HepG2 (cell line): ENCODE measurements at regions not wholly inside any gene's neighbourhood (a gene's known extent, or its start where the extent isn't known, plus 50 kb on each side); places are given as distances from the start of the nearest gene placed in this dataset.

Experiments used
- ARID2 ChIP-seq: sonication (generic); formaldehyde crosslinking; IDR thresholded peaks from 2 replicates; pipeline ENCODE4 v1.8.1; 2022; ENCODE audit warnings: mild to moderate bottlenecking, missing genetic modification reagents, borderline replicate concordance
- HNRNPLL ChIP-seq: fragments of 200-400 bp; formaldehyde crosslinking; IDR thresholded peaks from 2 replicates; pipeline ENCODE4 v1.6.1; 2017; ENCODE audit warnings: mild to moderate bottlenecking, low read depth, low read length; ENCODE audit not compliant: poor library complexity, severe bottlenecking
- MEIS2 ChIP-seq: sonication (generic); formaldehyde crosslinking; IDR thresholded peaks from 2 replicates; pipeline ENCODE4 v1.9.0; 2021; ENCODE audit warnings: mild to moderate bottlenecking, missing genetic modification reagents
- RARA ChIP-seq: IDR thresholded peaks from 2 replicates; pipeline ENCODE4 v1.6.1; 2016; ENCODE audit warnings: missing genetic modification reagents, missing compliant biosample characterization
- SMAD1 ChIP-seq: sonication (generic); formaldehyde crosslinking; IDR thresholded peaks from 2 replicates; pipeline ENCODE4 v1.4.0; 2020; ENCODE audit warnings: missing genetic modification reagents, low read depth, mild to moderate bottlenecking, borderline replicate concordance
- TCF12 ChIP-seq, 2 experiments: fragments of 450-650 bp in 1 of 2; sonication (generic) in 1 of 2; formaldehyde crosslinking in 1 of 2; IDR thresholded peaks; 2 replicates each; pipeline versions ENCODE4 v1.6.1 to v1.8.0; 2017 to 2022; ENCODE audit warnings: antibody characterized with exemption in 1 of 2, mild to moderate bottlenecking in 1 of 2, missing genetic modification reagents in 1 of 2, moderate library complexity in 1 of 2
- TEAD3 ChIP-seq: optimal IDR thresholded peaks from 2 replicates; pipeline ENCODE3; 2016; ENCODE audit warnings: borderline replicate concordance
- ZNF337 ChIP-seq: sonication (generic); formaldehyde crosslinking; IDR thresholded peaks from 2 replicates; pipeline ENCODE4 v1.5.1; 2020; ENCODE audit warnings: missing genetic modification reagents, low read depth, mild to moderate bottlenecking, borderline replicate concordance
- ZNF530 ChIP-seq: sonication (generic); formaldehyde crosslinking; IDR thresholded peaks from 2 replicates; pipeline ENCODE4 v1.5.0; 2020; ENCODE audit warnings: low read depth, mild to moderate bottlenecking, missing genetic modification reagents
- ZNF644 ChIP-seq: IDR thresholded peaks from 2 replicates; pipeline ENCODE4 v1.6.1; 2016; ENCODE audit warnings: low read depth
- TF ChIP-seq, protein P1 (sequence below): sonication (generic); formaldehyde crosslinking; IDR thresholded peaks from 2 replicates; pipeline ENCODE4 v1.4.0; 2020; ENCODE audit warnings: missing genetic modification reagents

DNA sequence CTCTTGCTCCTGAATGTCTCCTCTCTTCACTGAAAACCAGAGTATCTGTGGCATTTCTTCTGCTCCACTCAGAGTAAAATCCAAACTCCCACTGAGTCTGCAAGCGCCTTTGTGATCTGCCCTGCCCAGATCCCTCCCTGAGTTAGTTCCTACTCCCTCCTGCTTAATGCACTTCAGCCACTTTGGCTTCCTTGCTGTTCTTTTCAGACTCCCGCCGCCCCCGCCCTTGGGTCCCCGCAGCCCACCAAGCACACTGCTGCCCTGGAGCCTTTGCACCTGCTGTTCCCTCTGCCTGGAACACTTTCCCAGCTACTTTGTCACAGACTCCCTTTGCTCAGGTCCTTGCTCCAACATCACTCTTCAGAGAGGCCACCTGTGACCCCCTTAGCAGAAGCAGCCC lies 127.2 kb upstream of the SLC25A48 start (continued):
- TF ChIP-seq TCF12 (IDR thresholded peaks at IDR 0.05) (no peak), TCF12 (CRISPR knock-in tag; IDR thresholded peaks at IDR 0.05) (no peak), SMAD1 (CRISPR knock-in tag) (no peak), MEIS2 (CRISPR knock-in tag) (no peak), HNRNPLL (no peak), RARA (CRISPR knock-in tag) (no peak), TEAD3 (CRISPR knock-in tag) (no peak), ZNF530 (CRISPR knock-in tag) (no peak), ZNF337 (CRISPR knock-in tag) (no peak), ZNF644 (CRISPR knock-in tag) (no peak), ARID2 (CRISPR knock-in tag) (no peak)
- TF ChIP-seq, protein P1, sequence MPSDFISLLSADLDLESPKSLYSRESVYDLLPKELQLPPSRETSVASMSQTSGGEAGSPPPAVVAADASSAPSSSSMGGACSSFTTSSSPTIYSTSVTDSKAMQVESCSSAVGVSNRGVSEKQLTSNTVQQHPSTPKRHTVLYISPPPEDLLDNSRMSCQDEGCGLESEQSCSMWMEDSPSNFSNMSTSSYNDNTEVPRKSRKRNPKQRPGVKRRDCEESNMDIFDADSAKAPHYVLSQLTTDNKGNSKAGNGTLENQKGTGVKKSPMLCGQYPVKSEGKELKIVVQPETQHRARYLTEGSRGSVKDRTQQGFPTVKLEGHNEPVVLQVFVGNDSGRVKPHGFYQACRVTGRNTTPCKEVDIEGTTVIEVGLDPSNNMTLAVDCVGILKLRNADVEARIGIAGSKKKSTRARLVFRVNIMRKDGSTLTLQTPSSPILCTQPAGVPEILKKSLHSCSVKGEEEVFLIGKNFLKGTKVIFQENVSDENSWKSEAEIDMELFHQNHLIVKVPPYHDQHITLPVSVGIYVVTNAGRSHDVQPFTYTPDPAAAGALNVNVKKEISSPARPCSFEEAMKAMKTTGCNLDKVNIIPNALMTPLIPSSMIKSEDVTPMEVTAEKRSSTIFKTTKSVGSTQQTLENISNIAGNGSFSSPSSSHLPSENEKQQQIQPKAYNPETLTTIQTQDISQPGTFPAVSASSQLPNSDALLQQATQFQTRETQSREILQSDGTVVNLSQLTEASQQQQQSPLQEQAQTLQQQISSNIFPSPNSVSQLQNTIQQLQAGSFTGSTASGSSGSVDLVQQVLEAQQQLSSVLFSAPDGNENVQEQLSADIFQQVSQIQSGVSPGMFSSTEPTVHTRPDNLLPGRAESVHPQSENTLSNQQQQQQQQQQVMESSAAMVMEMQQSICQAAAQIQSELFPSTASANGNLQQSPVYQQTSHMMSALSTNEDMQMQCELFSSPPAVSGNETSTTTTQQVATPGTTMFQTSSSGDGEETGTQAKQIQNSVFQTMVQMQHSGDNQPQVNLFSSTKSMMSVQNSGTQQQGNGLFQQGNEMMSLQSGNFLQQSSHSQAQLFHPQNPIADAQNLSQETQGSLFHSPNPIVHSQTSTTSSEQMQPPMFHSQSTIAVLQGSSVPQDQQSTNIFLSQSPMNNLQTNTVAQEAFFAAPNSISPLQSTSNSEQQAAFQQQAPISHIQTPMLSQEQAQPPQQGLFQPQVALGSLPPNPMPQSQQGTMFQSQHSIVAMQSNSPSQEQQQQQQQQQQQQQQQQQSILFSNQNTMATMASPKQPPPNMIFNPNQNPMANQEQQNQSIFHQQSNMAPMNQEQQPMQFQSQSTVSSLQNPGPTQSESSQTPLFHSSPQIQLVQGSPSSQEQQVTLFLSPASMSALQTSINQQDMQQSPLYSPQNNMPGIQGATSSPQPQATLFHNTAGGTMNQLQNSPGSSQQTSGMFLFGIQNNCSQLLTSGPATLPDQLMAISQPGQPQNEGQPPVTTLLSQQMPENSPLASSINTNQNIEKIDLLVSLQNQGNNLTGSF: no peak
